RWPE1 (cell line): ENCODE measurements at regions not wholly inside any gene's neighbourhood (a gene's known extent, or its start where the extent isn't known, plus 50 kb on each side); places are given as distances from the start of the nearest gene placed in this dataset.

Experiments
- CTCF ChIA-PET: fragments of 350-600 bp; sonication (Branson Sonifier 250); formaldehyde crosslinking; extraction: SDS; loops from one replicate; lab custom pipeline; 2021; lab: Yijun Ruan, JAX
- POLR2A ChIA-PET: fragments of 400-600 bp; formaldehyde crosslinking; extraction: SDS; loops from one replicate; lab custom pipeline; 2020; ENCODE audit warnings: antibody characterized with exemption; ENCODE audit not compliant: low non-redundant PET; lab: Yijun Ruan, JAX
- DNase-seq: peaks from one replicate; pipeline ENCODE4 v3.0.0; 2012; ENCODE audit warnings: low spot score
- H3K27ac ChIP-seq: fragments of 450-650 bp; 2 replicates; pipeline ENCODE4 v1.5.1; 2017
- CTCF ChIP-seq: fragments of 450-650 bp; conservative IDR thresholded peaks from 2 replicates; pipeline ENCODE4 v1.5.1; 2017; ENCODE audit warnings: low read depth, mild to moderate bottlenecking

- POLR2A ChIA-PET, result no interaction called here
- H3K27ac ChIP-seq, result no peak overlapping the region
- DNase-seq, result no peak
- CTCF ChIA-PET, result no interaction called here
- no peak for TF ChIP-seq CTCF
These were observed 430.2 kb downstream of the GALR1 start for GRCh38 chr18:77679869-77680268.

GRCh38 chr18:77700051-77700450 is 450.4 kb downstream of the GALR1 start:
- no peak for DNase-seq
- no peak for TF ChIP-seq CTCF
- H3K27ac ChIP-seq, result no peak overlapping the region
- ChIA-PET CTCF (no interaction called here), POLR2A (no interaction called here)

GRCh38 chr18:77701977-77702376 is 452.3 kb downstream of the GALR1 start:
- ChIA-PET POLR2A (no interaction called here), CTCF (interaction anchor here (0.6 kb wide), 1 partner anchor 899 kb away, joined by 3 read pairs; no protein-coding TSS in a partner anchor)
- TF ChIP-seq CTCF, result no peak
- DNase-seq, result no peak
- H3K27ac ChIP-seq, result no peak overlapping the region

GRCh38 chr18:77702686-77703085 is 453.0 kb downstream of the GALR1 start:
- peak; percentile 17 for DNase-seq
- peak; percentile 57 for TF ChIP-seq CTCF
- no peak overlapping the region for H3K27ac ChIP-seq
- CTCF ChIA-PET, result interaction anchor here (0.6 kb wide), 1 partner anchor 899 kb away, joined by 3 read pairs; no protein-coding TSS in a partner anchor
- POLR2A ChIA-PET, result no interaction called here

- POLR2A ChIA-PET, result no interaction called here
- H3K27ac ChIP-seq, result no peak overlapping the region
- no peak for TF ChIP-seq CTCF
- CTCF ChIA-PET, result interaction anchor here (0.6 kb wide), 1 partner anchor 904 kb away, joined by 3 read pairs; no protein-coding TSS in a partner anchor
- DNase-seq, result no peak
These were observed 455.7 kb downstream of the GALR1 start for GRCh38 chr18:77705301-77705700.

GRCh38 chr18:77708826-77709506 is 459.3 kb downstream of the GALR1 start:
- CTCF ChIA-PET, result interaction anchor here (0.6 kb wide), 1 partner anchor 74 kb away, joined by 3 read pairs; no protein-coding TSS in a partner anchor
- no peak for TF ChIP-seq CTCF
- no peak for DNase-seq
- H3K27ac ChIP-seq, result no peak overlapping the region
- POLR2A ChIA-PET, result no interaction called here
